PC-3 (cell line): ENCODE measurements at regions not wholly inside any gene's neighbourhood (a gene's known extent, or its start where the extent isn't known, plus 50 kb on each side); places are given as distances from the start of the nearest gene placed in this dataset.

Experiments used
- ATAC-seq: fragments of 200-7000 bp; cut with Tn5 transposase; 2 replicates; pipeline ENCODE4 v1.9.1; 2020; ENCODE audit warnings: mild to moderate bottlenecking, moderate library complexity
- BruUV-seq: library from RNA; stranded (reverse); fragments of 400-500 nt; replicated peaks from 2 replicates; lab custom pipeline; 2021; lab: Mats Ljungman, UMichigan
- CTCF ChIA-PET: fragments of 300-600 bp; sonication (Branson Sonifier 250); formaldehyde crosslinking; loops from one replicate; lab custom pipeline; 2022; ENCODE audit warnings: antibody characterized with exemption; lab: Charles Lee
- POLR2A ChIA-PET: fragments of 300-600 bp; sonication (Branson Sonifier 250); formaldehyde crosslinking; loops from one replicate; lab custom pipeline; 2022; ENCODE audit warnings: antibody characterized with exemption; ENCODE audit not compliant: unreplicated experiment; lab: Charles Lee
- DNase-seq: peaks from one replicate; pipeline ENCODE4 v3.0.0-alpha.2; 2015
- H2AFZ ChIP-seq: fragments of 300-600 bp; sonication (generic); 2 replicates; pipeline ENCODE4 v1.6.0; 2016; ENCODE audit warnings: antibody characterized with exemption, low read length
- H3F3A ChIP-seq: fragments of 300-600 bp; sonication (generic); one replicate; pipeline ENCODE4 v1.6.0; 2017; ENCODE audit warnings: antibody characterized with exemption, low read length, control low read depth, mild to moderate bottlenecking; ENCODE audit not compliant: unreplicated experiment
- H3K27ac ChIP-seq: fragments of 300-600 bp; sonication (generic); 2 replicates; pipeline ENCODE4 v1.5.1; 2016; ENCODE audit warnings: mild to moderate bottlenecking, low read length
- H3K27me3 ChIP-seq: fragments of 300-600 bp; sonication (generic); 2 replicates; pipeline ENCODE4 v1.6.1; 2016; ENCODE audit warnings: low read length, mixed read lengths
- H3K36me3 ChIP-seq: fragments of 300-600 bp; sonication (generic); 2 replicates; pipeline ENCODE4 v1.6.1; 2016; ENCODE audit warnings: low read depth, mixed run types, low read length, mixed read lengths
- H3K4me1 ChIP-seq: fragments of 300-600 bp; sonication (generic); 2 replicates; pipeline ENCODE4 v1.5.1; 2016; ENCODE audit warnings: low read length; ENCODE audit not compliant: insufficient read depth
- H3K4me2 ChIP-seq: fragments of 300-600 bp; sonication (generic); 2 replicates; pipeline ENCODE4 v1.6.0; 2016; ENCODE audit warnings: low read length
- H3K4me3 ChIP-seq: fragments of 300-600 bp; sonication (generic); 2 replicates; pipeline ENCODE4 v1.5.1; 2016; ENCODE audit warnings: mild to moderate bottlenecking, low read length, mixed read lengths
- H3K79me2 ChIP-seq: fragments of 300-600 bp; sonication (generic); 2 replicates; pipeline ENCODE4 v1.6.1; 2017; ENCODE audit warnings: low read length, mixed read lengths
- H3K9ac ChIP-seq: fragments of 300-600 bp; sonication (generic); 2 replicates; pipeline ENCODE4 v1.6.0; 2016; ENCODE audit warnings: mild to moderate bottlenecking, low read length
- H3K9me2 ChIP-seq: fragments of 300-600 bp; sonication (generic); replicated peaks from 2 replicates; pipeline ENCODE4 v1.6.1; 2016; ENCODE audit warnings: mixed run types, low read length, mixed read lengths
- H3K9me3 ChIP-seq: fragments of 300-600 bp; sonication (generic); 2 replicates; pipeline ENCODE4 v1.6.1; 2016; ENCODE audit warnings: low read length, mixed read lengths
- H4K20me1 ChIP-seq: fragments of 300-600 bp; sonication (generic); 2 replicates; pipeline ENCODE4 v1.6.1; 2016; ENCODE audit warnings: low read length, mixed read lengths
- CTCF ChIP-seq: fragments of 300-600 bp; sonication (generic); conservative IDR thresholded peaks from 2 replicates; pipeline ENCODE4 v1.5.1; 2017; ENCODE audit warnings: antibody characterized with exemption, low read depth, mild to moderate bottlenecking, low read length
- EZH2 ChIP-seq: fragments of 300-600 bp; sonication (generic); IDR thresholded peaks from one replicate; pipeline ENCODE4 v1.6.1; 2017; ENCODE audit warnings: antibody characterized with exemption, mild to moderate bottlenecking, low read length; ENCODE audit not compliant: unreplicated experiment
- EZH2phosphoT487 ChIP-seq: fragments of 300-600 bp; sonication (generic); IDR thresholded peaks from 2 replicates; pipeline ENCODE4 v1.6.1; 2018; ENCODE audit warnings: mild to moderate bottlenecking, antibody characterized with exemption, low read length, borderline replicate concordance
- intact Hi-C: fragments of 100-400 bp; cut with micrococcal nuclease; formaldehyde crosslinking; loops from 2 replicates; pipeline ENCODE4 v1.9.0; 2023

GRCh38 chr3:6287088-6287875 is 573.6 kb upstream of the GRM7 start:
- no peaks in the 10 kb centered on the region for H3K27me3 ChIP-seq
- ATAC-seq (no peak), DNase-seq (no peak)
- ChIA-PET POLR2A (no interaction called here), CTCF (no interaction called here)
- H3K79me2 ChIP-seq: no peaks in the 10 kb centered on the region
- no peak for TF ChIP-seq CTCF
- H3K4me1 ChIP-seq: no peaks in the 10 kb centered on the region
- no peaks in the 10 kb centered on the region for H3F3A ChIP-seq
- no peaks in the 10 kb centered on the region for H4K20me1 ChIP-seq
- H3K27ac ChIP-seq: no peak overlapping the region
- H3K9ac ChIP-seq: no peak overlapping the region
- no peak overlapping the region for H3K4me3 ChIP-seq
- H3K4me2 ChIP-seq: no peak overlapping the region
- H3K36me3 ChIP-seq: no peaks in the 10 kb centered on the region
- peaks cover 13% of the 10 kb centered on the region for H3K9me3 ChIP-seq
- BruUV-seq: no TSS peak
- H3K9me2 ChIP-seq: no peaks in the 10 kb centered on the region
- intact Hi-C loops: no loop called here
- no peak overlapping the region for H2AFZ ChIP-seq

GRCh38 chr3:6301626-6302025 is 559.3 kb upstream of the GRM7 start:
- Histone ChIP-seq H3K9ac (no peak overlapping the region), H3K4me1 (no peaks in the 10 kb centered on the region), H3K79me2 (no peaks in the 10 kb centered on the region), H2AFZ (no peak overlapping the region), H4K20me1 (no peaks in the 10 kb centered on the region), H3K4me2 (no peak overlapping the region), H3K27ac (no peak overlapping the region), H3K4me3 (no peak overlapping the region), H3K36me3 (no peaks in the 10 kb centered on the region), H3K9me3 (0 out of 2 replicates have a peak, but pooled peaks cover 17% of the 10 kb centered on the region), H3K9me2 (no peaks in the 10 kb centered on the region), H3F3A (no peaks in the 10 kb centered on the region), H3K27me3 (no peaks in the 10 kb centered on the region)
- TF ChIP-seq EZH2: no peak
- no peak for TF ChIP-seq EZH2phosphoT487
- no peak for TF ChIP-seq CTCF
- POLR2A ChIA-PET: no interaction called here
- CTCF ChIA-PET: no interaction called here
- ATAC-seq (no peak), DNase-seq (no peak)
- intact Hi-C loops: no loop called here
- no TSS peak for BruUV-seq

GRCh38 chr3:6315906-6316305 is 545.0 kb upstream of the GRM7 start:
- no peak for ATAC-seq
- TF ChIP-seq EZH2: no peak
- no peak for TF ChIP-seq CTCF
- no peak for TF ChIP-seq EZH2phosphoT487

More at GRCh38 chr3:6315906-6316305, 545.0 kb upstream of the GRM7 start:
- Histone ChIP-seq H3K9ac (no peak overlapping the region), H3F3A (no peaks in the 10 kb centered on the region), H3K9me3 (no peaks in the 10 kb centered on the region), H3K27ac (no peak overlapping the region), H4K20me1 (no peaks in the 10 kb centered on the region), H3K79me2 (no peaks in the 10 kb centered on the region), H3K4me1 (no peaks in the 10 kb centered on the region), H3K27me3 (no peaks in the 10 kb centered on the region), H3K9me2 (no peaks in the 10 kb centered on the region), H3K4me3 (no peak overlapping the region), H2AFZ (no peak overlapping the region), H3K36me3 (no peaks in the 10 kb centered on the region), H3K4me2 (no peak overlapping the region)
- intact Hi-C loops: no loop called here
- ChIA-PET POLR2A (no interaction called here), CTCF (no interaction called here)
- BruUV-seq: no TSS peak
- DNase-seq: no peak
